22Rv1 (cell line): ENCODE measurements at regions not wholly inside any gene's neighbourhood (a gene's known extent, or its start where the extent isn't known, plus 50 kb on each side); places are given as distances from the start of the nearest gene placed in this dataset.

ENCODE experiments used
- H3K27ac ChIP-seq: fragments of 450-650 bp; 2 replicates; pipeline ENCODE4 v1.5.1; 2017
- ZFX ChIP-seq: fragments of 450-650 bp; IDR thresholded peaks from 2 replicates; pipeline ENCODE4 v1.6.1; 2017; ENCODE audit warnings: antibody characterized with exemption, borderline replicate concordance
- TF ChIP-seq, protein P1 (sequence below): fragments of 450-650 bp; IDR thresholded peaks from 2 replicates; pipeline ENCODE4 v1.5.1; 2017; ENCODE audit warnings: mild to moderate bottlenecking

GRCh38 chr7:41085244-41085643 is 617.6 kb downstream of the INHBA start:
- no peak overlapping the region for H3K27ac ChIP-seq
- TF ChIP-seq ZFX, result no peak
- TF ChIP-seq, protein P1, sequence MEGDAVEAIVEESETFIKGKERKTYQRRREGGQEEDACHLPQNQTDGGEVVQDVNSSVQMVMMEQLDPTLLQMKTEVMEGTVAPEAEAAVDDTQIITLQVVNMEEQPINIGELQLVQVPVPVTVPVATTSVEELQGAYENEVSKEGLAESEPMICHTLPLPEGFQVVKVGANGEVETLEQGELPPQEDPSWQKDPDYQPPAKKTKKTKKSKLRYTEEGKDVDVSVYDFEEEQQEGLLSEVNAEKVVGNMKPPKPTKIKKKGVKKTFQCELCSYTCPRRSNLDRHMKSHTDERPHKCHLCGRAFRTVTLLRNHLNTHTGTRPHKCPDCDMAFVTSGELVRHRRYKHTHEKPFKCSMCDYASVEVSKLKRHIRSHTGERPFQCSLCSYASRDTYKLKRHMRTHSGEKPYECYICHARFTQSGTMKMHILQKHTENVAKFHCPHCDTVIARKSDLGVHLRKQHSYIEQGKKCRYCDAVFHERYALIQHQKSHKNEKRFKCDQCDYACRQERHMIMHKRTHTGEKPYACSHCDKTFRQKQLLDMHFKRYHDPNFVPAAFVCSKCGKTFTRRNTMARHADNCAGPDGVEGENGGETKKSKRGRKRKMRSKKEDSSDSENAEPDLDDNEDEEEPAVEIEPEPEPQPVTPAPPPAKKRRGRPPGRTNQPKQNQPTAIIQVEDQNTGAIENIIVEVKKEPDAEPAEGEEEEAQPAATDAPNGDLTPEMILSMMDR, result no peak

- H3K27ac ChIP-seq, result no peak overlapping the region
- TF ChIP-seq, protein P1, result no peak
These were observed 618.5 kb downstream of the INHBA start for GRCh38 chr7:41084381-41084780.

DNA sequence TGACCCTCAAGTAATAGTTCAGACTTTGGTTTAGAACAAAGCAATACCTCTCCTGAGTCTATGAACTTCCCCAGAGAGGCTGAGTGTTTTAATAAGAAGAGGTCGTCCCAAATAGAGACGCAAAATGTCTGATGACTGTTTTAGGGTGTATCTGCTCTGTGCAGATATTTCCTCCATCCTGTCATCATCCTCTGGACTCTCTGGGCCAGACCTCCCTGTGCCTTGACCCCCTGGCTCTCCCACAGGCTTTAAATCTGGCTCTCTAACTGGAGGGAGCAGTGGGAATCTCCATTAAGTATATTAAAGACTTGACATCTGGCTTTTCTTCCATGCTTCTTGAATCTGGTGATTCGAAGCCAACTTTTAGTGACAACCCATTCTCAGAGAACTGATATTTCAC is 633.3 kb downstream of the INHBA start:
- no peak for TF ChIP-seq ZFX
- TF ChIP-seq, protein P1, result no peak
- no peak overlapping the region for H3K27ac ChIP-seq

DNA sequence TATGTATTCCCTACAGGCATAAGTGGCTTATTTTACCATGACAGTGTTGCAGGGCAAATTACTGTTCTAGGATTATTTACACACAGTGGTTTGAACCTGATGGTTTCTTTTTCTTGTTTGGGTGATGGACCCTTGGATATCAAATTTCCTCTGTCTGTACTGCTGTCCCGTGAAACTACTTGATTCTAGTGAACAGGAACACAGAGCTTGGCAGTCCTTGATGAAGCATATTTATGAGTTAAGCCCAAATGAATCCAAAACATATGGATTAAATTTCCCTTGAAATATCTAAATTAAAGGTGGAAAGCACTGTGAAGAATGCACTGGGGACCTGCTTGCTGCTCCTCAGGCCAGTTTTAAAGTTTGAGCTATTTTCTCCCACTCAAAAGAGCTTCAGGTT is 635.3 kb downstream of the INHBA start:
- H3K27ac ChIP-seq, result no peak overlapping the region
- TF ChIP-seq, protein P1, result no peak
- TF ChIP-seq ZFX, result no peak

DNA sequence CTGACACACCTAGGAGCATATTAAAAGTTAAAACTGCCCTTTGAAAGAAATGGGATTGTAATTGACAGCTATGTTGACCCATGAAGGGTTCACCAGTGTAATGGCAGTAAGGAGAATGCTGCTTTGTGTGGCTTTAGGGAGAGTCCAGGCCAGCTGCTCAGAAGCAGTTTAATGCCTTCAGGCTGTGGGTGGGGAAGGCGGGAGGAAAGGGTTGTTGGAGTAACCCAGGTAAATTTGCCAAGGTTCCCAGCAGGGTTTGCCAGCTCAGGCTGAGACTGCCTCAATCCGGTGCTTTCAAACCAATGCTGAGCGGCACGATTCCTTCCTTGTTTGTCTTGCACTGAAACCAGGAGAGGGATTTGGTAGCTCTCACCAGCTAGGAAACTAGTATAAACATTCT is 637.2 kb downstream of the INHBA start:
- TF ChIP-seq, protein P1, result no peak
- no peak for TF ChIP-seq ZFX
- peak overlapping the region; percentile 17 for H3K27ac ChIP-seq

- TF ChIP-seq ZFX, result no peak
- TF ChIP-seq, protein P1, result no peak
- no peak overlapping the region for H3K27ac ChIP-seq
These were observed 639.8 kb downstream of the INHBA start for GRCh38 chr7:41063116-41063515.

- no peak for TF ChIP-seq ZFX
- TF ChIP-seq, protein P1, result no peak
- no peak overlapping the region for H3K27ac ChIP-seq
These were observed 642.1 kb downstream of the INHBA start for GRCh38 chr7:41060796-41061195.
